ENCODE measurements at regions not wholly inside any gene's neighbourhood (a gene's known extent, or its start where the extent isn't known, plus 50 kb on each side); places are given as distances from the start of the nearest gene placed in this dataset.

GRCh38 chr13:70206671-70207070 is 98.4 kb upstream of the KLHL1 start:
- Histone ChIP-seq H3K4me3 (no peak overlapping the region), H3K4me1 (no peaks in the 10 kb centered on the region), H3K9me3 (no peaks in the 10 kb centered on the region), H3K36me3 (no peaks in the 10 kb centered on the region), H3K27ac (no peak overlapping the region), H3K27me3 (no peaks in the 10 kb centered on the region)
- no peak for TF ChIP-seq POLR2A (IDR thresholded peaks at IDR 0.05)
- TF ChIP-seq EP300 (IDR thresholded peaks at IDR 0.05), result no peak
- TF ChIP-seq POLR2AphosphoS5 (IDR thresholded peaks at IDR 0.05), result no peak
- no peak for TF ChIP-seq CTCF (IDR thresholded peaks at IDR 0.05)
- intact Hi-C loops (cut with DNase I), result no loop called here
- no peak for DNase-seq

- H3K36me3 ChIP-seq, result no peaks in the 10 kb centered on the region
- no peak overlapping the region for H3K4me3 ChIP-seq
- H3K9me3 ChIP-seq, result no peaks in the 10 kb centered on the region
- no peaks in the 10 kb centered on the region for H3K4me1 ChIP-seq
- 91 to 94% methylated on average over 5 of the region's 5 CpGs for WGBS, 2 donors
- H3K27ac ChIP-seq, result no peak overlapping the region
- DNase-seq, result no peak
- TF ChIP-seq POLR2A (IDR thresholded peaks at IDR 0.05), result no peak
- TF ChIP-seq CTCF (IDR thresholded peaks at IDR 0.05), result no peak
- TF ChIP-seq POLR2AphosphoS5 (IDR thresholded peaks at IDR 0.05), result no peak
- no peak for TF ChIP-seq EP300 (IDR thresholded peaks at IDR 0.05)
- intact Hi-C loops (cut with DNase I), result no loop called here
- H3K27me3 ChIP-seq, result no peaks in the 10 kb centered on the region
These were observed 95.5 kb upstream of the KLHL1 start for GRCh38 chr13:70203661-70204229.

- DNase-seq, result no peak
- Histone ChIP-seq H3K4me3 (no peak overlapping the region), H3K27me3 (no peaks in the 10 kb centered on the region), H3K36me3 (no peaks in the 10 kb centered on the region), H3K4me1 (no peaks in the 10 kb centered on the region), H3K27ac (no peak overlapping the region), H3K9me3 (no peaks in the 10 kb centered on the region)
- intact Hi-C loops (cut with DNase I), result no loop called here
- TF ChIP-seq POLR2AphosphoS5 (IDR thresholded peaks at IDR 0.05) (no peak), POLR2A (IDR thresholded peaks at IDR 0.05) (no peak), EP300 (IDR thresholded peaks at IDR 0.05) (no peak), CTCF (IDR thresholded peaks at IDR 0.05) (no peak)
These were observed 82.8 kb upstream of the KLHL1 start for GRCh38 chr13:70191034-70191433.

GRCh38 chr13:70189981-70190380 is 81.7 kb upstream of the KLHL1 start:
- 75 to 79% methylated on average over 2 of the region's 2 CpGs for WGBS, 2 donors
- no peak overlapping the region for H3K27ac ChIP-seq
- no peaks in the 10 kb centered on the region for H3K27me3 ChIP-seq
- DNase-seq, result no peak
- no peak overlapping the region for H3K4me3 ChIP-seq
- H3K4me1 ChIP-seq, result no peaks in the 10 kb centered on the region
- TF ChIP-seq POLR2A (IDR thresholded peaks at IDR 0.05), result no peak
- no peak for TF ChIP-seq CTCF (IDR thresholded peaks at IDR 0.05)
- TF ChIP-seq POLR2AphosphoS5 (IDR thresholded peaks at IDR 0.05), result no peak
- TF ChIP-seq EP300 (IDR thresholded peaks at IDR 0.05), result no peak
- no peaks in the 10 kb centered on the region for H3K36me3 ChIP-seq
- intact Hi-C loops (cut with DNase I), result no loop called here
- no peaks in the 10 kb centered on the region for H3K9me3 ChIP-seq

GRCh38 chr13:70188567-70188966 is 80.3 kb upstream of the KLHL1 start:
- Histone ChIP-seq H3K36me3 (no peaks in the 10 kb centered on the region), H3K4me3 (no peak overlapping the region), H3K27me3 (no peaks in the 10 kb centered on the region), H3K9me3 (no peaks in the 10 kb centered on the region), H3K27ac (no peak overlapping the region), H3K4me1 (no peaks in the 10 kb centered on the region)
- intact Hi-C loops (cut with DNase I), result no loop called here
- DNase-seq, result no peak
- 60 to 79% methylated on average over 2 of the region's 2 CpGs for WGBS, 2 donors
- TF ChIP-seq POLR2A (IDR thresholded peaks at IDR 0.05), result no peak
- TF ChIP-seq EP300 (IDR thresholded peaks at IDR 0.05), result no peak
- no peak for TF ChIP-seq CTCF (IDR thresholded peaks at IDR 0.05)
- TF ChIP-seq POLR2AphosphoS5 (IDR thresholded peaks at IDR 0.05), result no peak

Measured in sigmoid colon (tissue), 6 donors.